Adrenal gland (tissue), 5 donors: ENCODE measurements at regions not wholly inside any gene's neighbourhood (a gene's known extent, or its start where the extent isn't known, plus 50 kb on each side); places are given as distances from the start of the nearest gene placed in this dataset.

Source experiments
- POLR2A ChIP-seq, 2 donors: fragments of 450-650 bp; IDR thresholded peaks; one replicate each; pipeline ENCODE4 v1.6.1; 2017; ENCODE audit warnings: antibody characterized with exemption in 2 of 2, mild to moderate bottlenecking in 2 of 2, moderate library complexity in 1 of 2
- TF ChIP-seq, protein P1 (sequence below), 6 experiments: fragments of 450-650 bp in 4 of 6; fragments of 200-600 bp in 2 of 6; sonication (generic) in 1 of 6; IDR thresholded peaks; 1 replicate in 5 of 6; 2 replicates in 1 of 6; pipeline versions ENCODE4 v1.5.1 to v1.8.0; 2016 to 2021; ENCODE audit warnings: antibody characterized with exemption in 6 of 6, mild to moderate bottlenecking in 2 of 6, moderate library complexity in 1 of 6
- donor health status: DM: no; HTN: no; CAD: no.

DNA sequence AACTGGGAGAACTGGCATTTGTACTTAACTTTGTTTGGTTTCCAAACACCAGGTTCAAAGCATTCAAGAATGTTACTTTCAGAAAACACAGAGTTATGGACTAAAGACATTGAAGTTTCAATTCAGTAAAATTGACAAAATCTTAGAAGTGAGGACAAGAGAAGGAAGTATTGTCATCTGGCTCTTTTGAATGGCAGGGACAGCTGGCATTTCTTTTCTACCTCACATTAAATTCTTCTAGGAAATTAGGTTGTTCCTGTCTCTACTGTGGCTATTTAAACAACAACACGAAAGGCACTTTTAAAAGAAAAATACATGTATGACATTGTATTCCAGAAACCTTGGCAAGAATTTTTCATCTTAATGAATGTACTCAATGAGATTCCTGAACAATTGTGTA lies 600.0 kb upstream of the CA10 start:
- TF ChIP-seq POLR2A (IDR thresholded peaks at IDR 0.05) = no peak
- TF ChIP-seq, protein P1, sequence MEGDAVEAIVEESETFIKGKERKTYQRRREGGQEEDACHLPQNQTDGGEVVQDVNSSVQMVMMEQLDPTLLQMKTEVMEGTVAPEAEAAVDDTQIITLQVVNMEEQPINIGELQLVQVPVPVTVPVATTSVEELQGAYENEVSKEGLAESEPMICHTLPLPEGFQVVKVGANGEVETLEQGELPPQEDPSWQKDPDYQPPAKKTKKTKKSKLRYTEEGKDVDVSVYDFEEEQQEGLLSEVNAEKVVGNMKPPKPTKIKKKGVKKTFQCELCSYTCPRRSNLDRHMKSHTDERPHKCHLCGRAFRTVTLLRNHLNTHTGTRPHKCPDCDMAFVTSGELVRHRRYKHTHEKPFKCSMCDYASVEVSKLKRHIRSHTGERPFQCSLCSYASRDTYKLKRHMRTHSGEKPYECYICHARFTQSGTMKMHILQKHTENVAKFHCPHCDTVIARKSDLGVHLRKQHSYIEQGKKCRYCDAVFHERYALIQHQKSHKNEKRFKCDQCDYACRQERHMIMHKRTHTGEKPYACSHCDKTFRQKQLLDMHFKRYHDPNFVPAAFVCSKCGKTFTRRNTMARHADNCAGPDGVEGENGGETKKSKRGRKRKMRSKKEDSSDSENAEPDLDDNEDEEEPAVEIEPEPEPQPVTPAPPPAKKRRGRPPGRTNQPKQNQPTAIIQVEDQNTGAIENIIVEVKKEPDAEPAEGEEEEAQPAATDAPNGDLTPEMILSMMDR (IDR thresholded peaks at IDR 0.05) = no peak
